ENCODE measurements at regions not wholly inside any gene's neighbourhood (a gene's known extent, or its start where the extent isn't known, plus 50 kb on each side); places are given as distances from the start of the nearest gene placed in this dataset.
"Not testable (repeated sequence)": the region's sequence is repeated elsewhere in the genome, so short reads cannot be mapped to it uniquely, and the experiment has no call there.

GRCh38 chr13:73548449-73548848 is 489.6 kb downstream of the KLF5 start:
- DNase-seq = no peak

GRCh38 chr13:73547239-73547638 is 488.4 kb downstream of the KLF5 start:
- no peak for DNase-seq

- no peak for DNase-seq
These were observed 485.4 kb downstream of the KLF5 start for GRCh38 chr13:73544175-73544574.

- DNase-seq = no peak
These were observed 483.6 kb downstream of the KLF5 start for GRCh38 chr13:73542446-73542845.

- no peak for DNase-seq
These were observed 478.1 kb downstream of the KLF5 start for GRCh38 chr13:73536865-73537264.

GRCh38 chr13:73535341-73535740 is 476.5 kb downstream of the KLF5 start:
- no peak for DNase-seq

- DNase-seq = no peak
These were observed 474.2 kb downstream of the KLF5 start for GRCh38 chr13:73532987-73533510.

GRCh38 chr13:73532582-73532981 is 473.8 kb downstream of the KLF5 start:
- DNase-seq = no peak

- DNase-seq = no peak
These were observed 472.2 kb downstream of the KLF5 start for GRCh38 chr13:73531014-73531413.

GRCh38 chr13:73522937-73523336 is 464.1 kb downstream of the KLF5 start:
- no peak for DNase-seq

- no peak for DNase-seq
These were observed 463.2 kb downstream of the KLF5 start for GRCh38 chr13:73521985-73522524.

GRCh38 chr13:73521290-73521624 is 462.5 kb downstream of the KLF5 start:
- DNase-seq = no peak

GRCh38 chr13:73520566-73521289 is 461.9 kb downstream of the KLF5 start:
- no peak for DNase-seq

GRCh38 chr13:73520135-73520534 is 461.3 kb downstream of the KLF5 start:
- not testable (repeated sequence) for DNase-seq

GRCh38 chr13:73519396-73520116 is 460.8 kb downstream of the KLF5 start:
- DNase-seq = no peak

- no peak for DNase-seq
These were observed 459.0 kb downstream of the KLF5 start for GRCh38 chr13:73517766-73518165.

GRCh38 chr13:73516731-73517130 is 457.9 kb downstream of the KLF5 start:
- no peak for DNase-seq

GRCh38 chr13:73514208-73514607 is 455.4 kb downstream of the KLF5 start:
- DNase-seq = no peak

GRCh38 chr13:73513751-73514150 is 454.9 kb downstream of the KLF5 start:
- DNase-seq = no peak

- DNase-seq = no peak
These were observed 450.0 kb downstream of the KLF5 start for GRCh38 chr13:73508841-73509240.

- no peak for DNase-seq
These were observed 446.6 kb downstream of the KLF5 start for GRCh38 chr13:73505376-73505890.

- DNase-seq = no peak
These were observed 440.9 kb downstream of the KLF5 start for GRCh38 chr13:73499695-73500094.

GRCh38 chr13:73497430-73497829 is 438.6 kb downstream of the KLF5 start:
- no peak for DNase-seq

GRCh38 chr13:73496711-73497110 is 437.9 kb downstream of the KLF5 start:
- DNase-seq = no peak
